NCI-H460 (cell line): ENCODE measurements at regions not wholly inside any gene's neighbourhood (a gene's known extent, or its start where the extent isn't known, plus 50 kb on each side); places are given as distances from the start of the nearest gene placed in this dataset.
"Not testable (repeated sequence)": the region's sequence is repeated elsewhere in the genome, so short reads cannot be mapped to it uniquely, and the experiment has no call there.

Experiments
- DNase-seq: peaks from one replicate; pipeline ENCODE4 v3.0.0-alpha.2; 2016; ENCODE audit warnings: low read depth; ENCODE audit errors: extremely low read depth

DNA sequence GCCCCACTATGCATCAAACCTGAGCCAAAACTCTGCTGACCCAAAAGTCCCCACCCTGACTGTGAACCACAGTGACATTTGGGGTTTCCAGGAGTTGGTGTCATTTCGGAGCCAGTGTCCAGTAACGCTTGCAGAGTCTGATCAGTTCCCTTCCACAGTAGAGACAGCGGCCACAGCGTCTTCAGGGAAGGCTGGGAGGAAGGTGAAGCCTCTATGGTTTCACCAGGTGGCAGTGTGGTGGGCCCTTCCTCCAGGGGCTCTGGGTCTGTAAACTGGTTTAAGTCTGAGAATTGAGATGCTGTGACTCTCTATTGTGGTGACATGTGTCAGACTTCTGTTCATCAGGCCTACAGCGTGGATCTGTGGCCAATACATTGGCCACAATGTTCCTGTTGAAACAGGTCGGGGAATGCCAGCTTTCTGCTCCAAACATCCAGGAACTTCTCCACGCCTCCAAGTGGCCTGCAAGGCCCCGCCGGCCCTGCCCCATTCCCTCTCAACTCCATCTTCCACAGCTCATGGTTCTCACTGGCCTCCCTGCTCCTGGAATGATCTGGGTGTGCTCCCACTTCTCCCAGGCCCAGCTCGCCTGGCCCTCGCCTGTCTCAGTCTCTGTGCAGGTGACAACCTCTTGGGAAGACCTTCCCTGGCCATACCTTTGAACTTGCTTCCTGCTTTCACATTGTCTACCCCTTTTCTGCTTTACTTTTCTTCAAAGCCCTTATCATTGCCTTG, 124.5 kb upstream of the FAM20C start:
- no peak for DNase-seq

DNA sequence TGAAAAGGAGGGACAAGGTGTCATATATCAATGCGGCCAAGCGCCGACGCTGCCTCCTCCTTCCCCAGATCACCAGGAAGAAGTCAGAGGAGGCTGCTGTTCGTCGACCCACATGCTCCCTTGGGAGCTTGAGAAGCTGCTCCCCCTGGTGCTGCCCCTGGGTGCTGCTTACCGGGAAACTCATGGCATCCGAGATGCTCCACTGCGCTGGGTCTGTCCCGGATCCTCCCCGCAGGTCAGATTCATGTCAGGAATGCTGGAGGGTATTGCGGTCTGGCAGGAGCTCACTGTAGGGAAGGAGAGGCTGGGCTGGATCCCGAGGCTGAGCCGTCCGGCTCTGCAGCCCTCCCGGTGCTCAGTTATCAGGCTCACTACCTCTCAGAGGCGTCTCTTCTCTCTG, 123.7 kb upstream of the FAM20C start:
- DNase-seq: no peak

DNA sequence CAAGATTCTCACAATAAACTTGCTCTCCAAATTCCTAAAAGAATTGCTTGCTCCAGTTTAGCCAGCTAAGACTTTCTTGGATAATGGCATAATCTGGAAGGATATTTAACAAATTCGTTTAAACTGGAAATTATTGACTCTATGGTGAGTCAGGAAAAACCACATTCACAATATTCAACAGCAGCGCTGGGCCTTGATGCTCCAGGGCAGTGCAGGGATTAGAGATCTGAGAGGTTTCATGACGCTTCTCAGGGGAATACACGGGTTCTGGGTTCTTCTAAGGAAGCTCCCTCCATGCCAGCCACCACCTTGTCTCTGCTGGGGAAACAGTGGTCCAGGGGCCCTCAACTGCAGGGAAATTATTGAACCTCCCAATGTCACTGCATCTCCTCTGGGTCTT, 123.3 kb upstream of the FAM20C start:
- DNase-seq: not testable (repeated sequence)

- DNase-seq: not testable (repeated sequence)
Observed at GRCh38 chr7:69499-70123, 122.8 kb upstream of the FAM20C start.

- DNase-seq: not testable (repeated sequence)
Observed at GRCh38 chr7:70207-70606, 122.2 kb upstream of the FAM20C start.

GRCh38 chr7:70989-71388, 121.4 kb upstream of the FAM20C start:
- not testable (repeated sequence) for DNase-seq

DNA sequence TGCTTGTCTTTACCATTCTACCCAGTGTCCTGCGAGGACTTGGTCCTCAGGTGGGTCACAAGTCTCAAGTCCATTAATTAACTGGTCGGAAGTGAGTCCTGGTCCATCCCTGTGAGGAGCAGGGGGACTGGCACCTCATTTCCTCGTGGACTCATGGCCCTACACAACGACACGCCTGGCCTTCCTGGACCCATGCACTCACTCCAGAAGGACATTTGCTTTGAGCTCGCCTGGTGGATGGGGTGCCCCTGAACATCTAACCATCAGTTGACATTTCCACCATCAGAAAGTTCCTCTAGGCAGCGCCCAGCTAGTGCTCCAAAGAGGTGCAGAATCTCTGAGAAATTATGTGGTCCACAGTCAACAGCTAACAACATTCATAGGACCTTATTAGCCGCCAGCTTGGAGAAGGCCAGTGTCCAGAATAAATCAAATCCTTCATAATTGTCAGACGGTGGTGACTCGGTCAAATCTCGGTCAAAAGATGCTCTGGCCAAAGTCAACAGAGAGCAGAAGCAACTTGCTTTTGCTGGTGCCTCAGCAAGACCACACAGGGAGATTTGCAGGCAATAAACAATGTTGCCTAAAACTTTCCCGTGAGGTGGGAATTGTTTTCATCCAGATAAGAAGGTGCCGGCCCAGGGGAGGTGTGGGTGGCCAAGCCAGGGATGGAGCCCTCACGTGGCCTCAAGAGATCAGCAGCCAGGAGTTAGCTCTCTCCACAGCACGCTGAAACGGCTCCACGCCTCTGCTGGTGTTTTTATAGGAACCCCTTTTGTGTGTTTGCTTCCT, 119.9 kb upstream of the FAM20C start:
- not testable (repeated sequence) for DNase-seq

- not testable (repeated sequence) for DNase-seq
Observed at GRCh38 chr7:73058-73331, 119.4 kb upstream of the FAM20C start.

DNA sequence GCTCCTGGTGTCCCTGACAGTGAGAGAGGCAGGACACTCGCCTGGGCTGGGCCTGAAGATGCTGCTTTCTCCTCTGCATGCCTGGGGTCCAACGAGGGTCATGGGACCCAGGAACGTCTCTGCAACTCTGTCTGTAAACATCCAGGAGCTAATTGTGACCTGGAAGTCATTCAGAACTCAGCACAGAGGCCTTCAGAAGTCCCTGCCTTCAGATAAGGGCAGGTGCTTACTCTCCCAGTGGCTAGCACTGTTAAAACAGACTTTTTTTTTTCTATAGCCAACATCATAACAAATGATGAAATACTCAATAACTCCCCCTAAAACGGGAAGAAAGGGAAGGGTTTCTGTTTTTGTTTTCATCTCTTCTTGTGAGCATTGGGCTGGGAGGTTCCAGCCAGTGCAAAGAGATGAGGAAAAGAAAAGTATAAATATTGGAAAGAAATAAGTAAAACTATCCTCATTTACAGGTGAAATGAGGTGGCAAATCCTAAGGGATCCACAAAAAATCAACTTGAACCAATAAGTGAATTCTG, 118.3 kb upstream of the FAM20C start:
- DNase-seq: not testable (repeated sequence)

- not testable (repeated sequence) for DNase-seq
Observed at GRCh38 chr7:75511-75910, 116.9 kb upstream of the FAM20C start.

DNA sequence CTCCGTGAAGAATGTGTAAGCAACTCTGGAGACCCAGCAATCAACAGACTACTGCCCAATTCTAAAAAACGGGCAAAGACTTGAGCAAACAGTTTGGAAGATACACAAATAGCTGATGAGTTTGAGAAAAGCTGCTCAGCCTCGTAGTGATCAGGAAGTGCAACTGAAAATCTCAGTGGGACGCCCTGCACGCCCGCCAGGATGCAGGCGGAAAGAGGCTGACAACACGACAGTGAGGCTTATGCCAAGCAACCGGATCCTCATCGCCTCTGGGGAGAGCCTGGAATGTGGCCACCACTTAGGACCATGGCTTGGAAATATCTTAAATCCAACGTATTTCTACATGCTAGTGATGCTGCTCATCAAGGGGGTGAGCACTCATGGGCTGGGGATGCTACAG, 116.2 kb upstream of the FAM20C start:
- DNase-seq: not testable (repeated sequence)

DNA sequence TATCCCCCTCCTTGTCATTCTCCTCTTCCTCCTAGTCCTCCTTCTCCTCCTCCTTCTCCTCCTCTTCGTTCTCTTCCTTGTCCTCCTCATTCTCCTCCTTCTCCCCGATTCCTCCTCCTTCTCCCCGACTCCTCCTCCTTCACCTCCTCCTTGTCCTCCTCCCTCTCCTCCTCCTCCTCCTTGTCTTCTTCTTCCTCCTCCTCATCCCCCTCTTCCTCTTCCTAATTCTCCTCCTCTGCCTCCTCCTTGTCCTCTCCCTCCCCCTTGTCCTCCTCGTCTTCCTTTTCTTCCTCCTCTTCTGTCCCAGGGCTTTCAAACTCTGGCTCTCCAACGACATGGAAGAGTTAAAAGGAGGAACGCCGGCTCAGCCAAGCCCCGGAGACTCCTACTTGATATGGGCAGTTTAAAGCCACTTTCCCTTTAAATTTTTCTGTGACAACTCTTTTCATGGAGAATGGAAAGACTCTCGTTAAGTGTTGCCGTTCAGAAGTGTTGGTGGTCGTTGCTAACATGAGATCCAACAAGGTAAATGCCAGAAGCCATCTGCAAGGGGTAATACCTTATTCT, 115.5 kb upstream of the FAM20C start:
- DNase-seq: not testable (repeated sequence)

GRCh38 chr7:78862-79261, 113.5 kb upstream of the FAM20C start:
- not testable (repeated sequence) for DNase-seq

DNA sequence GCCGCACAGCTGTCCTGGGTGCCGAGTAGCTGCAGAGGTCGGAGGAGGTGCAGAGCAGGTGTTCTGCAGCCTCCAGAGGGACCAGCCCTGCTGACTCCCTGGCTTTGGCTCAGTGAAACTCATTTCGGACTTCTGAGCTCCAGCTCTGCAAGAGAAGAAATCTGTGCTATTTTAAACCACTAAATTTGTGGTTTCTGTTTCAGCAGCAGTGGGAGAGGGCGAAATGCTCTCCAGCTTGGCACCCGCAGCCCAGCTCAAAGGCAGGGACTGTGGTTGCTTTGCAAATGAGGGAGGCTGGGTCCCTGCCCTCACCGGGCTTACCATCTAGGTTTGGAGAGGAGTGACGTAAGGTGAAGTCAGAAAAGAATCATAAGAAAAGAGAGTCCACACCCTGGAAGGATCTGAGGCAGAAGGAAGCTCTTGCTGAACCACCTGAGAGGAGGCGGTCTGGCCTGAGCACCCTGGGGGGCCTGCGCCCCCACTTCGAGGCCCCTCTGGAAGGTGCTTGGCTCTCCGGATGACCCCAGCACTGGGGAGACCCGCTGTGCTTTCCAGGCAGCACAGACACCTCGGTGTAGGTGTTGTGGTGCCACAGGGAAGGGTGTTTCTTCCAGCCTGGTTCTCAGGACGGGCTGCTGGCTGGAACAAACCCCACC, 112.8 kb upstream of the FAM20C start:
- DNase-seq: not testable (repeated sequence)

DNA sequence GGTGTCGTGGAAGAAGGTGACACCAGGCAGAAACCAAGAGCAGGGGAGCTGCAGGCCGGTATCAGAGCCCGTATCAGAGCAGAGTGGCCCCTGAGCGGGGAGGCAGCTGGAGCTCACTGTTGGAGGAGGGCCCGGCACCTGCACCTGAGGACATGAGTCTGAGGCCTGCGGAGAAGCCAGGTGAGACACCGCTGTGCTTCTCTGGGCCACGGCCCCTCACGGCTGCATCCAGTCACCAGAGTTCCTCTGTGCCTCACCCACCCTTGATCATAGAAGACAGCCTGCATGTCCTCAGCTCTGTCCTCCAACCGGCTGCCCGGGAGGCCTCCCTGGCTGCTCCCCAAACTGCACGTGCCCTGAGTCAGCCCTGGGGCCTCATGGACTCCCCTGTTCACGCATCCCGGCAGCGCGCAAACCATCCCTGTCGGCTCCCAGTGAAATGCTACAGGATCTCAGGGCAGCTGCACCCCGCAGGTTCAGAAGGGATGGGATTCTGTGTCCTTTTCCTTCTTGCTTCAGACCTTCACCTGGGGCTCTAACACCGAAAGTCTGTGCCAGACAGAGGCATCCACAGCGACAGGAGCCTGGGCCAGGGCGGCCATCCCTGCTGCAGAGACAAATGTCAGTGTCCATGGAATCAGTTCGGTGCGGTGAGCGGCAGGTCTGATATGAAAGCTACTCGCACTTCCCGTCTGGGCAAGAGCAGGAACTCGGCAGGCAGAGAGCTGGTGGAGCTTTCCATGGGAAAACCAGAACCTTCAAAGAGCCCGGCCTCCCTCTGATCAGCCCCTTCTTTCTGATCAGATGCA, 111.9 kb upstream of the FAM20C start:
- DNase-seq: no peak

DNA sequence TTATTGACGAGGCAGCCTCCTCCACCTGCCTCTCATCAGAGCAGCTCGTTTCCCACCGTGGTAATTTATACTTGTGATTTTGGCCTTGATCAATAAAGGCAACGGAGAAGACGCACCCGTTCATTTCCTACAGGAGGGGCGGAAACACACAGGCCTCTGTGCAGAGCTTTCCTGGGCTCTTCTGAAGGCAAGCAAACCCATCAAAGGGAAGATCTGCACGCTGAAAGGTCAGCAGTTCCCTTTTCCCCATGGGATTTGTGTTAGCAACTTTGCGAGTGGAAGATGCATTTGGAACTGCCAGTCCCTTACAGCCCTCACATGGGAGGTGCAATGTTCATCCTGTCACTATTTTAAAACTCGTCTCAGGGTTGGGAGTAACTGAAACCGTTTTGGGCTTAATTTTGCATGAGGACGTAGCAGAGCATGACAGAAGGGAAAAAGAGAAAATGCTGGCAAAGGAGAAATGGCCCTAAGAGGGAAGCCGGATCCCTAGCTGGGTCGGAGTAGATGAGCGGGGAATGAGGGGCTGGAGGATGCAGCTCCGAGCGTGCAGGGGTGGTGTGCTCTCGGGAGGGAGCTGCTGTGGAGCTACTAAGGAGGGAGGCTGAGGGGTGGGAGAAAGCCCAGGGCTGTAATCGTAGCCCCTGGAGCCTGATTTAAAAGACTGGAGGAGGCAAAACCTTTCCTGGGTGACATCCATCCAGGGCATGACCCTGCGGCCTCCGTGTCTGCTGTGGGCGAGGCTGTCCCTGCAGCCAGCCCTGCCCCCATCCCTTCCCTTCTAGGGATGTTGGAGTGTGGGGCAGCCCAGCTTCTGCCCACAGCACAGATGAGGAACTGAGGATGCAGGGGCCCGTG, 111.1 kb upstream of the FAM20C start:
- no peak for DNase-seq

GRCh38 chr7:81926-82756, 110.2 kb upstream of the FAM20C start:
- no peak for DNase-seq

DNA sequence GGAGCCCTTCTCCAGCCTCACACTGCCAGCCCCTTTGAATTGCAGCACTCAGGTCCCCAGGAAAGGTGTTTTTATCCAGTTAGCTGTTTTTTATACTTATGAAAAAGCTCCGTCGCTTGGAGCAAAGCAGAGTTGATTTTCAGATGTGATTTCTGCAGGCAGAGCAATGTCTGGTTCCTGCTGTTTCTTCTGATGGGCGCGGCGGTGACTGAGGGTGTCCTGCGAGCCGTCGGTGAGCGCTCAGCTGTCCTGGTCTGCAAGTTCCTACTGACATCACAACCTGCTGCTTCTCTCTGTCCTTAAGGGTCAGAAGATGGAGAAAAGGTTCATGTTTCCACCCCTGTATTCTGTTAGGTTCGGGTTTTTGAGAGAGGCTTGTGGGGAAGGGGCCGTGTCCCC, 109.6 kb upstream of the FAM20C start:
- DNase-seq: no peak
